ENCODE measurements at regions not wholly inside any gene's neighbourhood (a gene's known extent, or its start where the extent isn't known, plus 50 kb on each side); places are given as distances from the start of the nearest gene placed in this dataset.

DNA sequence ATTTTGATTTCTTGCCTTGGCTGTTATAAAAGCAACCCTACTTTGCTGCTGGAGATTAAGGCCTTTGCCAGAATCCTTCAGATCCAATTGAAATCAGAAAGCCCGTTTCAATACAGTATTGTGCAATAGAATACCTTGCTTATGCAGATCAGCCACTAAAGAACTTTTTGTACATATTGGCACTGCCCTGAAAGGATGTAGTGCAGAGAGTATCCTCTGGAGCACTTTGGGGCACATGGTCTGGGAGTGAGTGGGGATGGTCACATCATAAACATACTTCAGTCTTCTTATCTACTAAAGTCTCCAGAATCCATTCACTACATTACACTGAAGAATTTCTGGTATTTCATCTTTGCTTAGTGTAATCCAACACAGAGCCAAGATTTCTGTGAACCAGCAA lies 189.0 kb downstream of the CENPF start:
- H3K4me1 Mint-ChIP-seq (ENCODE audit: low read depth, unreplicated experiment), result no peaks in the 10 kb centered on the region
- H3K27ac Mint-ChIP-seq (ENCODE audit: unreplicated experiment), result no peak overlapping the region
- H3K9me3 Mint-ChIP-seq (ENCODE audit: unreplicated experiment), result no peaks in the 10 kb centered on the region
- H3K36me3 Mint-ChIP-seq (ENCODE audit: unreplicated experiment), result no peaks in the 10 kb centered on the region
- H3K27me3 Mint-ChIP-seq (ENCODE audit: unreplicated experiment), result no peaks in the 10 kb centered on the region
- DNase-seq, result no peak
- TF ChIP-seq, protein P1, sequence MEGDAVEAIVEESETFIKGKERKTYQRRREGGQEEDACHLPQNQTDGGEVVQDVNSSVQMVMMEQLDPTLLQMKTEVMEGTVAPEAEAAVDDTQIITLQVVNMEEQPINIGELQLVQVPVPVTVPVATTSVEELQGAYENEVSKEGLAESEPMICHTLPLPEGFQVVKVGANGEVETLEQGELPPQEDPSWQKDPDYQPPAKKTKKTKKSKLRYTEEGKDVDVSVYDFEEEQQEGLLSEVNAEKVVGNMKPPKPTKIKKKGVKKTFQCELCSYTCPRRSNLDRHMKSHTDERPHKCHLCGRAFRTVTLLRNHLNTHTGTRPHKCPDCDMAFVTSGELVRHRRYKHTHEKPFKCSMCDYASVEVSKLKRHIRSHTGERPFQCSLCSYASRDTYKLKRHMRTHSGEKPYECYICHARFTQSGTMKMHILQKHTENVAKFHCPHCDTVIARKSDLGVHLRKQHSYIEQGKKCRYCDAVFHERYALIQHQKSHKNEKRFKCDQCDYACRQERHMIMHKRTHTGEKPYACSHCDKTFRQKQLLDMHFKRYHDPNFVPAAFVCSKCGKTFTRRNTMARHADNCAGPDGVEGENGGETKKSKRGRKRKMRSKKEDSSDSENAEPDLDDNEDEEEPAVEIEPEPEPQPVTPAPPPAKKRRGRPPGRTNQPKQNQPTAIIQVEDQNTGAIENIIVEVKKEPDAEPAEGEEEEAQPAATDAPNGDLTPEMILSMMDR (IDR thresholded peaks at IDR 0.05; ENCODE audit: partially characterized antibody, unreplicated experiment), result no peak
- H3K4me3 Mint-ChIP-seq (ENCODE audit: unreplicated experiment), result no peak overlapping the region

DNA sequence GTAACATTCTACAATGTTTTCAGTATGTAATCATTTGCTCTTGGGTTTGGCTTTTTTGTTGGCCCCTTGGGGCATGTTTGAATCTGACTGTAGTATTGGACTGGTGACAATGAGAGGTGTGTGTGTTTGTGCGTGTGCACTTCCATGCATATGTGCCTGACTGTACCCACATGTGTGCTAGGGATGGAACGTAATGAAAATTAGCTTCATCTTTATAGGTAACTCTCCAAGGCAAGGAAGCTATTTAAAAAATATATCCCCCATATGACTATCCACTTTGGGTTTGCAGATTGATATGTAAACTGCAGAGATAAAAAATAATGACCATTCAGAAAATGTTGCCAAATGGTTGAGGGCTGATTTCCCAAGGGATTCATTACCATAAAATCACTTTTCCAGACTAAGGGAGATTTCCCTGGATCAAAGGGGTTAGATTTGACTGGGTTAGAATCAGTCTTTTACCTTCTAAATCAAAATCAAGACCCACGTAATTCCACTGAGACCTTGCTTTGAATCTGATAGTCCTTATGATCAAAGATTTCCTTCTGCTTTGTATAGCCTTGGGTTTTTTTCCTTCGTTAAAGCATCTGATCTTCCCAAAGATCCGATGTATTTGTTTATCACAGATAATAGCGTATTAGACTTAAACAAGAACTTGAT lies 189.7 kb downstream of the CENPF start:
- no peak overlapping the region for H3K27ac Mint-ChIP-seq (ENCODE audit: unreplicated experiment)
- DNase-seq, result no peak
- no peaks in the 10 kb centered on the region for H3K36me3 Mint-ChIP-seq (ENCODE audit: unreplicated experiment)
- H3K4me3 Mint-ChIP-seq (ENCODE audit: unreplicated experiment), result no peak overlapping the region
- no peaks in the 10 kb centered on the region for H3K27me3 Mint-ChIP-seq (ENCODE audit: unreplicated experiment)
- no peaks in the 10 kb centered on the region for H3K4me1 Mint-ChIP-seq (ENCODE audit: low read depth, unreplicated experiment)
- no peaks in the 10 kb centered on the region for H3K9me3 Mint-ChIP-seq (ENCODE audit: unreplicated experiment)
- TF ChIP-seq, protein P1 (IDR thresholded peaks at IDR 0.05; ENCODE audit: partially characterized antibody, unreplicated experiment), result no peak

DNA sequence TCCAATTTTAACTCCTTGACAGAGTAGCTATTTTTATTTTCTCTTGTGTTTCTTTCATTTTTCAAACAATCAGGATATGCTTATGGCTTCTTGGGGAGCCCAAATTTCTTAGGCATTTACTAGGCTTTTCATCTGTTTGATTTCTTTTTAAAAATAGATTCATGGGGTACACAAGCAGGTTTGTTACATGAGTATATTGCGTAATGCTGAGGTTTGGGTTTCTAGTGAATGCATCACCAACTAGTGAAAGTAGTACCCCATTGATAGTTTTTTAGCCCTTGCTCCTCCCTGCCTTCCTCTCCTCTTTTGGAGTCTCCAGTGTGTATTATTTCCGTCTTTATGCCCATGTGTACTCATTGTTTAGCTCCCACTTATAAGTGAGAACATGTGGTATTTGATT lies 190.7 kb downstream of the CENPF start:
- H3K4me3 Mint-ChIP-seq (ENCODE audit: unreplicated experiment), result no peak overlapping the region
- H3K27ac Mint-ChIP-seq (ENCODE audit: unreplicated experiment), result no peak overlapping the region
- no peaks in the 10 kb centered on the region for H3K4me1 Mint-ChIP-seq (ENCODE audit: low read depth, unreplicated experiment)
- H3K9me3 Mint-ChIP-seq (ENCODE audit: unreplicated experiment), result no peaks in the 10 kb centered on the region
- no peaks in the 10 kb centered on the region for H3K27me3 Mint-ChIP-seq (ENCODE audit: unreplicated experiment)
- no peak for DNase-seq
- TF ChIP-seq, protein P1 (IDR thresholded peaks at IDR 0.05; ENCODE audit: partially characterized antibody, unreplicated experiment), result no peak
- no peaks in the 10 kb centered on the region for H3K36me3 Mint-ChIP-seq (ENCODE audit: unreplicated experiment)

DNA sequence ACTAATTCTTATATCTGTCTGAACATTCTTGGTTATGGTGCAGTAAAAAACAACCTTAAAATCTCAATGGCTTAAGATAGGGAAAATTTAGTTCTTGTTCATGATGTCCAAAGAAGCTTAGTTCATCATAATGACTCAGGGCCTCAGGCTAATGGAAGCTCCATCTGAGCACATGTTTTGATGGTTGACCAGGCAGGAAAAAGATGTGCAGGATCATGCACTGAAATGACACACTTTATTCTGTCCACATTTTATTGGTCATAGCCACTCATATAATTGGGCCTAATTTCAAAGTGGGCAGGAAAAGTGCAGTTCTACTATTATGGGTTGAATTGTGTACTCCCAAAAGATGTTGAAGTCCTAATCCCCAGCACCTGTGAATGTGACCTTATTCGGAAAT lies 198.2 kb downstream of the CENPF start:
- Mint-ChIP-seq H3K4me3 (ENCODE audit: unreplicated experiment) (no peak overlapping the region), H3K4me1 (ENCODE audit: low read depth, unreplicated experiment) (no peaks in the 10 kb centered on the region), H3K9me3 (ENCODE audit: unreplicated experiment) (no peaks in the 10 kb centered on the region), H3K36me3 (ENCODE audit: unreplicated experiment) (no peaks in the 10 kb centered on the region), H3K27me3 (ENCODE audit: unreplicated experiment) (peaks cover 3% of the 10 kb centered on the region), H3K27ac (ENCODE audit: unreplicated experiment) (no peak overlapping the region)
- DNase-seq, result no peak
- TF ChIP-seq, protein P1 (IDR thresholded peaks at IDR 0.05; ENCODE audit: partially characterized antibody, unreplicated experiment), result no peak

DNA sequence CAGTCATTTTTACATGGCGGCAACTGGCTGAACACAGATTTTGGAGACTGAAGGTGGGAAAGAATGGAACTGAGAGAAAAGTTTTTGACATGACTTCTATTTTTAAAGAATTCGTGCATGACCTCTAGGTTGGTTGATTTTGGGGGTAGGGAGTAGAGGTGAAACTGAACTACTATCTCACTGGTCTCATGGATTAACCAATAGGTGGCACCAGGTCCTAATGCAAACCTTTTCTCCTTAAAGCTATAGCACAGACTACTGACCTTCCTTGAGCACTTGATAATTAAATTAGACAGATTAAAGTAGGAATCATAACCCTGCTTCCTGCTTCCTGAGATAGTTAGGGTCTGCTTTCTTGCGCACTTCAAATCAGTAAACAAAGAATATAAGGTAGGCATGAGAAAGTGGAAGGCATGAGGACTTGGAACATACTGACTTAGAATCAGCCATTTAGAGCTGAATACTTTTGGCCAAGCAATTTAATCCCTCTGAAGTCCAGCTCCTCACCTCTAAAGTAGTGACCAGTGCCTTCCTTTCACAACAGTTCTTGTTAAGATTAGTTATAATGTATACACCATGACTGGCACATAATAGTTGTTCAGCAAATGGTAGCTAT lies 206.0 kb downstream of the CENPF start:
- Mint-ChIP-seq H3K4me1 (ENCODE audit: low read depth, unreplicated experiment) (no peaks in the 10 kb centered on the region), H3K27me3 (ENCODE audit: unreplicated experiment) (peaks cover 3% of the 10 kb centered on the region), H3K9me3 (ENCODE audit: unreplicated experiment) (no peaks in the 10 kb centered on the region), H3K4me3 (ENCODE audit: unreplicated experiment) (no peak overlapping the region), H3K36me3 (ENCODE audit: unreplicated experiment) (peaks cover 5% of the 10 kb centered on the region), H3K27ac (ENCODE audit: unreplicated experiment) (no peak overlapping the region)
- no peak for DNase-seq
- TF ChIP-seq, protein P1 (IDR thresholded peaks at IDR 0.05; ENCODE audit: partially characterized antibody, unreplicated experiment), result no peak

All from glutamatergic neuron (in vitro differentiated cells).